ENCODE measurements at regions not wholly inside any gene's neighbourhood (a gene's known extent, or its start where the extent isn't known, plus 50 kb on each side); places are given as distances from the start of the nearest gene placed in this dataset.

DNA sequence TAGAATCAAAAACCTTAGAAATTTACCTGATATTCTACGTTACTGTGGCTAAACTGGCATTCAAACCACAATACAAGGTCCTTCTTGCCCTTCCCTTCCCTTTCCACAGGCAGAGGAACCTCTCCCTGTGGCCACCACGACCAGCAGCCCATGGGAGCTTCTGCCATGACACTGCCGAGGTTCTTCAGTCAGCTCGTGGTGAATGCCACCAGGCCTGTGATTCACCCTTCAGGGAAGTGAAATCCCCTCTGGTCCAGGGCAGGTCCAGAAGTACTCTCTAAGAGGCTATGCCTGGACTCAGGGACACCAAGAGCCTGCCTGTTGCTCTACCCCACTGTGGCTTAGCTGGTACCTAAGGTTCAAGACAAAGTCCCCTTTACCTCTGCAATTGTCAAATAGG is 123.0 kb downstream of the HTR1B start:
- no peak overlapping the region for H3K4me3 ChIP-seq
- TF ChIP-seq, protein P1, sequence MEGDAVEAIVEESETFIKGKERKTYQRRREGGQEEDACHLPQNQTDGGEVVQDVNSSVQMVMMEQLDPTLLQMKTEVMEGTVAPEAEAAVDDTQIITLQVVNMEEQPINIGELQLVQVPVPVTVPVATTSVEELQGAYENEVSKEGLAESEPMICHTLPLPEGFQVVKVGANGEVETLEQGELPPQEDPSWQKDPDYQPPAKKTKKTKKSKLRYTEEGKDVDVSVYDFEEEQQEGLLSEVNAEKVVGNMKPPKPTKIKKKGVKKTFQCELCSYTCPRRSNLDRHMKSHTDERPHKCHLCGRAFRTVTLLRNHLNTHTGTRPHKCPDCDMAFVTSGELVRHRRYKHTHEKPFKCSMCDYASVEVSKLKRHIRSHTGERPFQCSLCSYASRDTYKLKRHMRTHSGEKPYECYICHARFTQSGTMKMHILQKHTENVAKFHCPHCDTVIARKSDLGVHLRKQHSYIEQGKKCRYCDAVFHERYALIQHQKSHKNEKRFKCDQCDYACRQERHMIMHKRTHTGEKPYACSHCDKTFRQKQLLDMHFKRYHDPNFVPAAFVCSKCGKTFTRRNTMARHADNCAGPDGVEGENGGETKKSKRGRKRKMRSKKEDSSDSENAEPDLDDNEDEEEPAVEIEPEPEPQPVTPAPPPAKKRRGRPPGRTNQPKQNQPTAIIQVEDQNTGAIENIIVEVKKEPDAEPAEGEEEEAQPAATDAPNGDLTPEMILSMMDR (conservative IDR thresholded peaks at IDR 0.05) = no peak
- no peak for TF ChIP-seq EZH2 (IDR thresholded peaks at IDR 0.05; ENCODE audit: low read depth)
- intact Hi-C loops (cut with micrococcal nuclease; ENCODE audit: unreplicated experiment) = no loop called here
- H3K79me2 ChIP-seq (ENCODE audit: low read depth) = no peaks in the 10 kb centered on the region
- no peak for DNase-seq
- H3K4me2 ChIP-seq = no peak overlapping the region
- BruUV-seq (replicated peaks) = no TSS peak
- H3K4me1 ChIP-seq (replicated peaks; ENCODE audit: insufficient read depth) = no peaks in the 10 kb centered on the region
- H3K9me3 ChIP-seq (ENCODE audit: insufficient read depth, low read depth) = no peaks in the 10 kb centered on the region
- H3K27ac ChIP-seq = no peak overlapping the region
- H3F3A ChIP-seq (ENCODE audit: insufficient read depth, low read depth) = no peaks in the 10 kb centered on the region
- H3K36me3 ChIP-seq (ENCODE audit: low read depth) = no peaks in the 10 kb centered on the region
- H2AFZ ChIP-seq = no peak overlapping the region
- H3K9me2 ChIP-seq (ENCODE audit: insufficient read depth) = no peaks in the 10 kb centered on the region; the same call in 1 of the 2 replicates
- ChIA-PET CTCF (no interaction called here), POLR2A (ENCODE audit: unreplicated experiment) (no interaction called here)
- H4K20me1 ChIP-seq (ENCODE audit: insufficient read depth) = no peaks in the 10 kb centered on the region
- H3K27me3 ChIP-seq (ENCODE audit: insufficient read depth, low read depth) = no peaks in the 10 kb centered on the region

DNA sequence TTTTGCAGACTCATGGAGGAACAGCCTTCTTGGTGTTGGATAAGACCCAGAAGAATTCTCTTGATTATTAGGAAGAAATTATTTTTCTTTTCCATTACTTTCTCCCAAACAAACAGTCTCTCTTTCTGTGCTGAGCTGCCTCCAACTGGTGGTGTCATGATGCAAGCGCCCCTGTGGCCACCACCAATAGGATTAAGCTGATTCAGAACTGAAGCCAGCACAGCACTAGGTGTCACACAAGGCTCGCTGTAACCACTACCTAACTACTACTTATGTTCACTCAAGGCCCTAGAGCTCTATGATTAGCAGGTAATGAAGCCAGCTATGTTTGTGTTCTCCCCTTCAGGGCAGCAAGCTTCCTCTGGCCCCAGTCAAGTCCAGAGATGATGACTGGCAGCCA is 123.4 kb downstream of the HTR1B start:
- intact Hi-C loops (cut with micrococcal nuclease; ENCODE audit: unreplicated experiment) = no loop called here
- H3K4me1 ChIP-seq (replicated peaks; ENCODE audit: insufficient read depth) = no peaks in the 10 kb centered on the region
- no peak for DNase-seq
- H3K27me3 ChIP-seq (ENCODE audit: insufficient read depth, low read depth) = no peaks in the 10 kb centered on the region
- POLR2A ChIA-PET (ENCODE audit: unreplicated experiment) = no interaction called here
- no TSS peak for BruUV-seq (replicated peaks)
- no peaks in the 10 kb centered on the region for H3K79me2 ChIP-seq (ENCODE audit: low read depth)
- H3K4me3 ChIP-seq = no peak overlapping the region
- no peak overlapping the region for H3K27ac ChIP-seq
- H3K36me3 ChIP-seq (ENCODE audit: low read depth) = no peaks in the 10 kb centered on the region
- no peak overlapping the region for H3K4me2 ChIP-seq
- no peaks in the 10 kb centered on the region; the same call in 1 of the 2 replicates for H3K9me2 ChIP-seq (ENCODE audit: insufficient read depth)
- H3F3A ChIP-seq (ENCODE audit: insufficient read depth, low read depth) = no peaks in the 10 kb centered on the region
- H4K20me1 ChIP-seq (ENCODE audit: insufficient read depth) = no peaks in the 10 kb centered on the region
- TF ChIP-seq, protein P1 (conservative IDR thresholded peaks at IDR 0.05) = no peak
- no peak for TF ChIP-seq EZH2 (IDR thresholded peaks at IDR 0.05; ENCODE audit: low read depth)
- CTCF ChIA-PET = no interaction called here
- H3K9me3 ChIP-seq (ENCODE audit: insufficient read depth, low read depth) = no peaks in the 10 kb centered on the region
- H2AFZ ChIP-seq = no peak overlapping the region

DNA sequence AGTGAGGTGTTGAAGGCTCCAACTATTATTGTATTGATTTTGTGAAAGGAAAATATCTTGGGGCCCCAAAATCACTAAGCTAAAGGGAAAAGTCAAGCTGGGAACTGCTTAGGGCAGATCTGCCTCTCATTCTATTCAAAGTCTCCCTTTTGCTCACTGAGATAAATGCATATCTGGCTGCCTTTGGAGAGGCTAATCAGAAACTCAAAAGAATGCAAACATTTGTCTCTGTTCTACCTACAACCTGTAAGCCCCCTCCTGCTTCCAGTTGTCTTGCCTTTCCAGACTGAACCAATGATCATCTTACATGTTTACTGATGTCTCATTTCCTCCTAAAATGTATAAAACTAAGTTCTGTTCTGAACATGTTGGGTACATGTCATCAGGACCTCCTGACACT is 125.9 kb downstream of the HTR1B start:
- Histone ChIP-seq H3K9me2 (ENCODE audit: insufficient read depth) (no peaks in the 10 kb centered on the region; the same call in 1 of the 2 replicates), H3K27ac (no peak overlapping the region), H3K4me2 (no peak overlapping the region), H2AFZ (no peak overlapping the region), H3K4me3 (no peak overlapping the region), H3K79me2 (ENCODE audit: low read depth) (no peaks in the 10 kb centered on the region), H3K9me3 (ENCODE audit: insufficient read depth, low read depth) (no peaks in the 10 kb centered on the region), H3K4me1 (replicated peaks; ENCODE audit: insufficient read depth) (no peaks in the 10 kb centered on the region), H3F3A (ENCODE audit: insufficient read depth, low read depth) (no peaks in the 10 kb centered on the region), H4K20me1 (ENCODE audit: insufficient read depth) (no peaks in the 10 kb centered on the region), H3K36me3 (ENCODE audit: low read depth) (no peaks in the 10 kb centered on the region), H3K27me3 (ENCODE audit: insufficient read depth, low read depth) (no peaks in the 10 kb centered on the region)
- TF ChIP-seq, protein P1 (conservative IDR thresholded peaks at IDR 0.05) = no peak
- TF ChIP-seq EZH2 (IDR thresholded peaks at IDR 0.05; ENCODE audit: low read depth) = no peak
- ChIA-PET POLR2A (ENCODE audit: unreplicated experiment) (no interaction called here), CTCF (no interaction called here)
- DNase-seq = no peak
- intact Hi-C loops (cut with micrococcal nuclease; ENCODE audit: unreplicated experiment) = no loop called here
- no TSS peak for BruUV-seq (replicated peaks)
